ENCODE measurements at regions not wholly inside any gene's neighbourhood (a gene's known extent, or its start where the extent isn't known, plus 50 kb on each side); places are given as distances from the start of the nearest gene placed in this dataset.

GRCh38 chr9:79264511-79265355, 307.0 kb upstream of the TLE4 start:
- no peak for TF ChIP-seq CTCF (IDR thresholded peaks at IDR 0.05)
- no peaks in the 10 kb centered on the region for H3K9me3 ChIP-seq
- no peak overlapping the region for H3K4me3 ChIP-seq
- no peaks in the 10 kb centered on the region for H3K27me3 ChIP-seq (ENCODE audit: low read depth)
- H3K4me1 ChIP-seq: no peaks in the 10 kb centered on the region
- DNase-seq: no peak
- no peaks in the 10 kb centered on the region for H3K36me3 ChIP-seq
- intact Hi-C loops (cut with DNase I): no loop called here
- no peak for ATAC-seq
- H3K27ac ChIP-seq: no peak overlapping the region

GRCh38 chr9:79266986-79267385, 304.8 kb upstream of the TLE4 start:
- intact Hi-C loops (cut with DNase I): no loop called here
- H3K27me3 ChIP-seq (ENCODE audit: low read depth): no peaks in the 10 kb centered on the region
- no peak for TF ChIP-seq CTCF (IDR thresholded peaks at IDR 0.05)

GRCh38 chr9:79268806-79269205, 303.0 kb upstream of the TLE4 start:
- Histone ChIP-seq H3K27me3 (ENCODE audit: low read depth) (no peaks in the 10 kb centered on the region), H3K36me3 (no peaks in the 10 kb centered on the region), H3K4me3 (no peak overlapping the region), H3K4me1 (no peaks in the 10 kb centered on the region), H3K27ac (no peak overlapping the region), H3K9me3 (no peaks in the 10 kb centered on the region)
- no peak for TF ChIP-seq CTCF (IDR thresholded peaks at IDR 0.05)
- ATAC-seq: no peak
- DNase-seq: no peak
- intact Hi-C loops (cut with DNase I): no loop called here

More at GRCh38 chr9:79266986-79267385, 304.8 kb upstream of the TLE4 start:
- no peak overlapping the region for H3K27ac ChIP-seq
- no peak overlapping the region for H3K4me3 ChIP-seq
- H3K4me1 ChIP-seq: no peaks in the 10 kb centered on the region
- DNase-seq (no peak), ATAC-seq (no peak)
- H3K9me3 ChIP-seq: no peaks in the 10 kb centered on the region
- H3K36me3 ChIP-seq: no peaks in the 10 kb centered on the region

GRCh38 chr9:79273311-79273710, 298.5 kb upstream of the TLE4 start:
- Histone ChIP-seq H3K4me1 (no peaks in the 10 kb centered on the region), H3K27me3 (ENCODE audit: low read depth) (no peaks in the 10 kb centered on the region), H3K9me3 (no peaks in the 10 kb centered on the region), H3K4me3 (no peak overlapping the region), H3K36me3 (no peaks in the 10 kb centered on the region), H3K27ac (no peak overlapping the region)
- TF ChIP-seq CTCF (IDR thresholded peaks at IDR 0.05): no peak
- intact Hi-C loops (cut with DNase I): no loop called here
- DNase-seq (no peak), ATAC-seq (no peak)

GRCh38 chr9:79279356-79279755, 292.4 kb upstream of the TLE4 start:
- TF ChIP-seq CTCF (IDR thresholded peaks at IDR 0.05): no peak
- H3K9me3 ChIP-seq: no peaks in the 10 kb centered on the region
- H3K27me3 ChIP-seq (ENCODE audit: low read depth): no peaks in the 10 kb centered on the region
- H3K27ac ChIP-seq: no peak overlapping the region
- no peak overlapping the region for H3K4me3 ChIP-seq
- intact Hi-C loops (cut with DNase I): no loop called here
- ATAC-seq (no peak), DNase-seq (no peak)
- H3K36me3 ChIP-seq: no peaks in the 10 kb centered on the region
- H3K4me1 ChIP-seq: no peaks in the 10 kb centered on the region

Measured in lower lobe of right lung (tissue), 2 donors.